ENCODE measurements at regions not wholly inside any gene's neighbourhood (a gene's known extent, or its start where the extent isn't known, plus 50 kb on each side); places are given as distances from the start of the nearest gene placed in this dataset.
"Not testable (repeated sequence)": the region's sequence is repeated elsewhere in the genome, so short reads cannot be mapped to it uniquely, and the experiment has no call there.

- intact Hi-C loops (cut with micrococcal nuclease; ENCODE audit: unreplicated experiment): no loop called here
- CTCF ChIA-PET: no interaction called here
- Histone ChIP-seq H3K4me3 (ENCODE audit: low read depth in 2 of 2, low read length in 2 of 2) (no peak overlapping the region), H3K36me3 (ENCODE audit: control insufficient read depth, insufficient read depth, low read length) (no peaks in the 10 kb centered on the region), H3K4me1 (ENCODE audit: control insufficient read depth, insufficient read depth, low read length) (no peaks in the 10 kb centered on the region), H3K27me3 (ENCODE audit: control insufficient read depth, insufficient read depth, low read length) (no peaks in the 10 kb centered on the region), H3K9me3 (ENCODE audit: control insufficient read depth, insufficient read depth, low read depth, low read length) (no peaks in the 10 kb centered on the region), H3K27ac (ENCODE audit: low read length) (no peak overlapping the region)
- in situ Hi-C loops (cut with HindIII; ENCODE audit: low pct_unique_long_range_greater_than_20kb, low sequenced_read_pairs): no loop called here
- POLR2A ChIA-PET: no interaction called here
- no peak for DNase-seq (ENCODE audit: low read depth, low spot score)
- no peak for ATAC-seq
- no TSS peak for BruUV-seq (replicated peaks)
- TF ChIP-seq REST (IDR thresholded peaks at IDR 0.05; ENCODE audit: insufficient read depth in 1 of 2, low read depth in 2 of 2, low read length in 1 of 2) (no peak), CTCF (IDR thresholded peaks at IDR 0.05) (no peak)
These were observed 202.1 kb downstream of the ANKRD30B start for GRCh38 chr18:14949800-14950664.

- H3K4me1 ChIP-seq (ENCODE audit: control insufficient read depth, insufficient read depth, low read length); H3K9me3 ChIP-seq (ENCODE audit: control insufficient read depth, insufficient read depth, low read depth, low read length); CTCF ChIA-PET; H3K36me3 ChIP-seq (ENCODE audit: control insufficient read depth, insufficient read depth, low read length); ATAC-seq; H3K27me3 ChIP-seq (ENCODE audit: control insufficient read depth, insufficient read depth, low read length); H3K4me3 ChIP-seq (ENCODE audit: low read depth in 2 of 2, low read length in 2 of 2); H3K27ac ChIP-seq (ENCODE audit: low read length); intact Hi-C loops (cut with micrococcal nuclease; ENCODE audit: unreplicated experiment); POLR2A ChIA-PET; BruUV-seq (replicated peaks); DNase-seq (ENCODE audit: low read depth, low spot score); in situ Hi-C loops (cut with HindIII; ENCODE audit: low pct_unique_long_range_greater_than_20kb, low sequenced_read_pairs): not testable (repeated sequence)
These were observed 204.6 kb downstream of the ANKRD30B start for GRCh38 chr18:14952444-14953077.

- Histone ChIP-seq H3K27ac (ENCODE audit: low read length) (no peak overlapping the region), H3K36me3 (ENCODE audit: control insufficient read depth, insufficient read depth, low read length) (no peaks in the 10 kb centered on the region), H3K4me1 (ENCODE audit: control insufficient read depth, insufficient read depth, low read length) (no peaks in the 10 kb centered on the region), H3K27me3 (ENCODE audit: control insufficient read depth, insufficient read depth, low read length) (no peaks in the 10 kb centered on the region), H3K9me3 (ENCODE audit: control insufficient read depth, insufficient read depth, low read depth, low read length) (no peaks in the 10 kb centered on the region), H3K4me3 (ENCODE audit: low read depth in 2 of 2, low read length in 2 of 2) (no peak overlapping the region)
- in situ Hi-C loops (cut with HindIII; ENCODE audit: low pct_unique_long_range_greater_than_20kb, low sequenced_read_pairs): no loop called here
- ATAC-seq (no peak), DNase-seq (ENCODE audit: low read depth, low spot score) (no peak)
- TF ChIP-seq POLR2AphosphoS5 (IDR thresholded peaks at IDR 0.05; ENCODE audit: low read depth, low read length) (no peak), CTCF (IDR thresholded peaks at IDR 0.05) (no peak), REST (IDR thresholded peaks at IDR 0.05; ENCODE audit: insufficient read depth in 1 of 2, low read depth in 2 of 2, low read length in 1 of 2) (no peak), SIN3A (IDR thresholded peaks at IDR 0.05; ENCODE audit: borderline replicate concordance, insufficient read depth, low read depth, low read length) (no peak), TCF7L2 (IDR thresholded peaks at IDR 0.05; ENCODE audit: low read depth, low read length) (no peak)
- CTCF ChIA-PET: interaction anchor here (0.7 kb wide), 1 partner anchor 11 kb away, joined by 4 read pairs; no protein-coding TSS in a partner anchor
- no TSS peak for BruUV-seq (replicated peaks)
- intact Hi-C loops (cut with micrococcal nuclease; ENCODE audit: unreplicated experiment): no loop called here
- POLR2A ChIA-PET: no interaction called here
These were observed 210.7 kb downstream of the ANKRD30B start for GRCh38 chr18:14958701-14959100.

All from Panc1 (cell line).